ENCODE measurements at regions not wholly inside any gene's neighbourhood (a gene's known extent, or its start where the extent isn't known, plus 50 kb on each side); places are given as distances from the start of the nearest gene placed in this dataset.
A peak's percentile ranks its signal among the peaks of the same experiment; 100 is the strongest.

- DNase-seq (ENCODE audit: low spot score), result peak; percentile 70
- Histone ChIP-seq H3K27me3 (no peaks in the 10 kb centered on the region), H3K27ac (peak overlapping the region; percentile 2 to 48), H3K36me3 (peaks cover 30% of the 10 kb centered on the region), H3K9me3 (no peaks in the 10 kb centered on the region), H3K4me1 (peaks cover 0 to 95% of the 10 kb centered on the region in 2 donors), H3K4me3 (no peak overlapping the region)
- TF ChIP-seq CTCF (IDR thresholded peaks at IDR 0.05), result no peak
Observed at GRCh38 chr9:110141227-110141793, 66.6 kb downstream of the C9orf152 start.

- Histone ChIP-seq H3K27ac (no peak overlapping the region), H3K4me3 (no peak overlapping the region), H3K9me3 (no peaks in the 10 kb centered on the region), H3K27me3 (no peaks in the 10 kb centered on the region), H3K36me3 (peaks cover 20% of the 10 kb centered on the region), H3K4me1 (peaks cover 0 to 95% of the 10 kb centered on the region in 2 donors)
- DNase-seq (ENCODE audit: low spot score), result no peak
- no peak for TF ChIP-seq CTCF (IDR thresholded peaks at IDR 0.05)
Observed at GRCh38 chr9:110142253-110142652, 65.7 kb downstream of the C9orf152 start.

GRCh38 chr9:110142868-110143481 lies 65.0 kb downstream of the C9orf152 start:
- Histone ChIP-seq H3K27ac (no peak overlapping the region), H3K36me3 (peaks cover 13% of the 10 kb centered on the region), H3K4me1 (peaks cover 0 to 95% of the 10 kb centered on the region in 2 donors), H3K27me3 (no peaks in the 10 kb centered on the region), H3K4me3 (no peak overlapping the region), H3K9me3 (no peaks in the 10 kb centered on the region)
- DNase-seq (ENCODE audit: low spot score), result no peak
- TF ChIP-seq CTCF (IDR thresholded peaks at IDR 0.05), result no peak

- Histone ChIP-seq H3K27me3 (no peaks in the 10 kb centered on the region), H3K4me1 (peaks cover 0 to 95% of the 10 kb centered on the region in 2 donors), H3K27ac (peak overlapping the region; percentile 19 to 37), H3K4me3 (no peak overlapping the region), H3K36me3 (peaks cover 8% of the 10 kb centered on the region), H3K9me3 (no peaks in the 10 kb centered on the region)
- no peak for DNase-seq (ENCODE audit: low spot score)
- no peak for TF ChIP-seq CTCF (IDR thresholded peaks at IDR 0.05)
Observed at GRCh38 chr9:110143485-110143884, 64.5 kb downstream of the C9orf152 start.

- Histone ChIP-seq H3K4me1 (peaks cover 0 to 95% of the 10 kb centered on the region in 2 donors), H3K4me3 (no peak overlapping the region), H3K9me3 (no peaks in the 10 kb centered on the region), H3K36me3 (peaks cover 3% of the 10 kb centered on the region), H3K27me3 (no peaks in the 10 kb centered on the region), H3K27ac (peak overlapping the region; percentile 19 to 37)
- no peak for TF ChIP-seq CTCF (IDR thresholded peaks at IDR 0.05)
- no peak for DNase-seq (ENCODE audit: low spot score)
Observed at GRCh38 chr9:110143950-110144545, 63.9 kb downstream of the C9orf152 start.
